Endodermal cell (in vitro differentiated cells): ENCODE measurements at regions not wholly inside any gene's neighbourhood (a gene's known extent, or its start where the extent isn't known, plus 50 kb on each side); places are given as distances from the start of the nearest gene placed in this dataset.
A peak's percentile ranks its signal among the peaks of the same experiment; 100 is the strongest.

Experiments
- DNase-seq: peaks from one replicate; pipeline ENCODE4 v3.0.0-alpha.2; 2017
- H3K27ac ChIP-seq: 2 replicates; pipeline ENCODE4 v1.5.1; 2013; ENCODE audit warnings: mild to moderate bottlenecking, low read depth, low read length, moderate library complexity
- H3K27me3 ChIP-seq: 2 replicates; pipeline ENCODE4 v1.6.1; 2013; ENCODE audit warnings: mild to moderate bottlenecking, low read length, moderate library complexity; ENCODE audit not compliant: insufficient read depth, control insufficient read depth, poor library complexity, severe bottlenecking
- H3K36me3 ChIP-seq: 2 replicates; pipeline ENCODE4 v1.7.0; 2013; ENCODE audit warnings: mild to moderate bottlenecking, low read length, moderate library complexity; ENCODE audit not compliant: control insufficient read depth, insufficient read depth
- H3K4me1 ChIP-seq: one replicate; pipeline ENCODE4 v1.7.0; 2013; ENCODE audit warnings: low read length; ENCODE audit not compliant: control insufficient read depth, insufficient read depth
- H3K4me3 ChIP-seq: 2 replicates; pipeline ENCODE4 v1.5.1; 2013; ENCODE audit warnings: mild to moderate bottlenecking, low read length, moderate library complexity
- H3K9ac ChIP-seq: 2 replicates; pipeline ENCODE4 v1.6.1; 2013; ENCODE audit warnings: mild to moderate bottlenecking, low read length, moderate library complexity; ENCODE audit not compliant: poor library complexity, severe bottlenecking; ENCODE audit errors: extremely low read depth
- H3K9me3 ChIP-seq: 2 replicates; pipeline ENCODE4 v1.6.1; 2013; ENCODE audit warnings: mild to moderate bottlenecking, low read length, moderate library complexity; ENCODE audit not compliant: control insufficient read depth
- H3K27ac Mint-ChIP-seq: 2 replicates; pipeline ENCODE4 v1.8.0; 2020; ENCODE audit warnings: mixed read lengths
- H3K27me3 Mint-ChIP-seq: 2 replicates; pipeline ENCODE4 v1.8.0; 2021; ENCODE audit warnings: mild to moderate bottlenecking, mixed read lengths; ENCODE audit not compliant: insufficient read depth
- H3K36me3 Mint-ChIP-seq: 2 replicates; pipeline ENCODE4 v1.8.0; 2020; ENCODE audit warnings: low read depth, mixed read lengths
- H3K4me1 Mint-ChIP-seq: 2 replicates; pipeline ENCODE4 v1.8.0; 2020; ENCODE audit warnings: mixed read lengths
- H3K4me3 Mint-ChIP-seq: 2 replicates; pipeline ENCODE4 v1.8.0; 2020; ENCODE audit warnings: mild to moderate bottlenecking, moderate library complexity, mixed read lengths
- H3K9me3 Mint-ChIP-seq: 2 replicates; pipeline ENCODE4 v1.8.0; 2020; ENCODE audit warnings: mild to moderate bottlenecking, mixed read lengths
- CTCF ChIP-seq: fragments of 200-600 bp; sonication (generic); conservative IDR thresholded peaks from 2 replicates; pipeline ENCODE4 v1.5.0; 2021; ENCODE audit warnings: antibody characterized with exemption, mild to moderate bottlenecking
- WGBS, 2 experiments: methylation state at CpG; one replicate each; pipeline versions ENCODE4 v1.1.5 to v1.1.7; 2013; ENCODE audit warnings: missing lambda C conversion rate in 2 of 2, mixed read lengths in 1 of 2; ENCODE audit not compliant: insufficient coverage in 1 of 2, insufficient read length in 1 of 2; 5-methylcytosine and 5-hydroxymethylcytosine counted together

DNA sequence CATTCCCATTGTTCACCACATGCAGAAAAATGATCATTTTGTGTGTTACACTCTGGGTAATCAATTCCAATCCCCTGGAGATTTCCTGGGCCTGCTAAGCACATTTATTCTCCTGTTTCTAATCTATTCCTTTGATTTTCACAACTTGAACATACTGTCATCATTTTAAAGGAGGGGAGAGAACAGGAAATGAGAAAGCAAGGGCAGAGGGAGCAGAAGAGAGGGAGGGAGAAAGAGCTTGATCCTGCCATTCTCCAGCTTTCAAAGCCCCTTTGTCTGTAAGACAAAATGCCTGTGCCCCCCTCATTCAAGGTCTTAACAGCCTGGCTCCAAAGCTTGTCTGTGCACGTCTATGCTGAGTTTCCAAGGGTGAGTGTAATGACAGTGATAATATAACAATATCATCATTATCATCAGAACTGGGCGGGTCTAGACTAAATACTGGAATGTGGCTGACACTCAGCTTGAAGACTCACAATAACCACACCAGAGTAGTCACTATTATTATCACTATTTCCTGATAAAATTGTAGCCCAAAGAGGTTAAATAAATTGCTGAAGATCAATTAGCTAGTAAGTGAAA, 164.4 kb upstream of the KLHL29 start:
- no peak overlapping the region for H3K27ac Mint-ChIP-seq

GRCh38 chr2:23221236-23221635, 163.7 kb upstream of the KLHL29 start:
- H3K4me3 ChIP-seq: no peak overlapping the region
- H3K36me3 ChIP-seq: no peaks in the 10 kb centered on the region
- WGBS, 2 experiments: 90 to 100% methylated on average over 3 to 5 of the region's 5 CpGs
- Mint-ChIP-seq H3K9me3 (peaks cover 3% of the 10 kb centered on the region), H3K27me3 (no peaks in the 10 kb centered on the region), H3K4me3 (no peak overlapping the region), H3K4me1 (peaks cover 3% of the 10 kb centered on the region), H3K36me3 (no peaks in the 10 kb centered on the region), H3K27ac (no peak overlapping the region)
- H3K27me3 ChIP-seq: no peaks in the 10 kb centered on the region
- no peak for TF ChIP-seq CTCF
- H3K4me1 ChIP-seq: no peaks in the 10 kb centered on the region
- H3K9me3 ChIP-seq: no peaks in the 10 kb centered on the region
- H3K9ac ChIP-seq: no peak overlapping the region
- H3K27ac ChIP-seq: no peak overlapping the region
- no peak for DNase-seq

More for the DNA sequence above, 164.4 kb upstream of the KLHL29 start:
- no peaks in the 10 kb centered on the region for H3K4me1 ChIP-seq
- peak overlapping the region; percentile 71 for H3K27ac ChIP-seq
- no peak overlapping the region for H3K4me3 ChIP-seq
- no peaks in the 10 kb centered on the region for H3K36me3 ChIP-seq
- peaks cover 3% of the 10 kb centered on the region for H3K9me3 Mint-ChIP-seq
- no peaks in the 10 kb centered on the region for H3K27me3 Mint-ChIP-seq
- no peaks in the 10 kb centered on the region for H3K27me3 ChIP-seq
- no peak for TF ChIP-seq CTCF
- no peak for DNase-seq
- H3K9me3 ChIP-seq: no peaks in the 10 kb centered on the region
- H3K36me3 Mint-ChIP-seq: no peaks in the 10 kb centered on the region
- H3K4me3 Mint-ChIP-seq: no peak overlapping the region
- peaks cover 3% of the 10 kb centered on the region for H3K4me1 Mint-ChIP-seq
- no peak overlapping the region for H3K9ac ChIP-seq
- 71% methylated on average over 2 of the region's 2 CpGs; no CpG with 5 or more reads in 1 of the 2 experiments for WGBS, 2 experiments

DNA sequence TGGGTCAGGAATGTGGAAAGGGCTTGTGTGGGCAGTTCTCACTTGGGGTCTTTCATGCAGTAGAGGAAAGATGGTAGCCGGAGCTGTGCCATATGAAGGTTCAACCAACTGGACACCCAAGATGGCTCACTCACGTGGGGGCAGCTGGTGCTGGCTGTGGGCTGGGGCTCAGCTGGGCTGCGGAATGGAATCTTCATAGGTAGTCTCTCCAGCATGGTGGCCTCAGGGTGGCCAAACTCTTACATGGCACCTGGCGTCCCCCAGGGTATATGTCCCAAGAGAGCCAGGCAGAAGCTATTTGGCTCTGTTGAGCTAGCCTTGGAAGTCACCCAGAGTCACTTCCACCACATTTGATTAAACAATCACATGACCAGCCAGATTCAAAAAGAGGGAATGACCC, 163.1 kb upstream of the KLHL29 start:
- Mint-ChIP-seq H3K27me3 (no peaks in the 10 kb centered on the region), H3K4me1 (peaks cover 3% of the 10 kb centered on the region), H3K4me3 (no peak overlapping the region), H3K27ac (no peak overlapping the region), H3K36me3 (no peaks in the 10 kb centered on the region), H3K9me3 (peaks cover 3% of the 10 kb centered on the region)
- Histone ChIP-seq H3K4me3 (no peak overlapping the region), H3K9ac (no peak overlapping the region), H3K36me3 (no peaks in the 10 kb centered on the region), H3K9me3 (no peaks in the 10 kb centered on the region), H3K4me1 (no peaks in the 10 kb centered on the region), H3K27ac (no peak overlapping the region), H3K27me3 (no peaks in the 10 kb centered on the region)
- TF ChIP-seq CTCF: no peak
- peak; percentile 20 for DNase-seq
- 83 to 95% methylated on average over 4 of the region's 4 CpGs for WGBS, 2 experiments
